ENCODE measurements at regions not wholly inside any gene's neighbourhood (a gene's known extent, or its start where the extent isn't known, plus 50 kb on each side); places are given as distances from the start of the nearest gene placed in this dataset.
A peak's percentile ranks its signal among the peaks of the same experiment; 100 is the strongest.
"Not testable (repeated sequence)": the region's sequence is repeated elsewhere in the genome, so short reads cannot be mapped to it uniquely, and the experiment has no call there.

DNA sequence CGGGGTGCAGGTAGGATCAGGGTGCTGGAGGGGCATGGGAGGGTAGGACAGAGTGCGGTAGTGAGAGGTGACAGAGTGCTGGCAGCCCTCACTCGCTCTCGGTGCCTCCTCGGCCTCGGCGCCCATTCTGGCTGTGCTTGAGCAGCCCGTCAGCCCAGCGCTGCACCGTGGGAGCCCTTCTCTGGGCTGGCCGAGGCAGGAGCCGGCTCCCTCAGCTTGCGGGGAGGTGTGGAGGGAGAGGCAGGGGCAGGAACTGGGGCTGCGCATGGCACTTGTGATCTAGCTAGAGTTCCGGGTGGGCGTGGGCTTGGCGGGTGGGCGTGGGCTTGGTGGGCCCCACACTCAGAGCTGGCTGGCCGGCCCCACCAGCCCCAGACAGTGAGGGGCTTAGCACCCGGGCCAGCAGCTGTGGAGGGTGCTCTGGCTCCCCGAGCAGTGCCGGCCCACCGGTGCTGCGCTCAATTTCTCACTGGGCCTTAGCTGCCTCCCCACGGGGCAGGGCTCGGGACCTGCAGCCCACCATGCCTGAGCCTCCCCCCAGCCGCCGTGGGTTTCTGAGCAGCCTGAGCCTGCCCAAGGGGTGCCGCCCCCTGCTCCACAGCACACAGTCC lies 112.8 kb upstream of the DUSP22 start:
- no peaks in the 10 kb centered on the region for H3K27me3 ChIP-seq (ENCODE audit: control insufficient read depth in 3 of 3, insufficient read depth in 3 of 3, low read length in 2 of 3)
- H3K36me3 ChIP-seq (ENCODE audit: control insufficient read depth in 4 of 4, insufficient read depth in 4 of 4, low read length in 4 of 4): no peaks in the 10 kb centered on the region
- TF ChIP-seq, protein P1, sequence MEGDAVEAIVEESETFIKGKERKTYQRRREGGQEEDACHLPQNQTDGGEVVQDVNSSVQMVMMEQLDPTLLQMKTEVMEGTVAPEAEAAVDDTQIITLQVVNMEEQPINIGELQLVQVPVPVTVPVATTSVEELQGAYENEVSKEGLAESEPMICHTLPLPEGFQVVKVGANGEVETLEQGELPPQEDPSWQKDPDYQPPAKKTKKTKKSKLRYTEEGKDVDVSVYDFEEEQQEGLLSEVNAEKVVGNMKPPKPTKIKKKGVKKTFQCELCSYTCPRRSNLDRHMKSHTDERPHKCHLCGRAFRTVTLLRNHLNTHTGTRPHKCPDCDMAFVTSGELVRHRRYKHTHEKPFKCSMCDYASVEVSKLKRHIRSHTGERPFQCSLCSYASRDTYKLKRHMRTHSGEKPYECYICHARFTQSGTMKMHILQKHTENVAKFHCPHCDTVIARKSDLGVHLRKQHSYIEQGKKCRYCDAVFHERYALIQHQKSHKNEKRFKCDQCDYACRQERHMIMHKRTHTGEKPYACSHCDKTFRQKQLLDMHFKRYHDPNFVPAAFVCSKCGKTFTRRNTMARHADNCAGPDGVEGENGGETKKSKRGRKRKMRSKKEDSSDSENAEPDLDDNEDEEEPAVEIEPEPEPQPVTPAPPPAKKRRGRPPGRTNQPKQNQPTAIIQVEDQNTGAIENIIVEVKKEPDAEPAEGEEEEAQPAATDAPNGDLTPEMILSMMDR (IDR thresholded peaks at IDR 0.05; ENCODE audit: control extremely low read depth, extremely low read depth): no peak
- no peak for DNase-seq
- 94 to 95% methylated on average over 28 to 29 of the region's 29 CpGs for WGBS, 2 donors
- no peak for ATAC-seq (ENCODE audit: insufficient read depth, low FRiP score)
- H3K9ac ChIP-seq (ENCODE audit: insufficient read depth in 1 of 2, low read length in 2 of 2): no peak overlapping the region
- H3K9me3 ChIP-seq (ENCODE audit: control insufficient read depth in 4 of 4, insufficient read depth in 3 of 4, low read length in 3 of 4): peaks cover 0 to 3% (median 1%) of the 10 kb centered on the region in 4 donors
- H3K27ac ChIP-seq (ENCODE audit: low read depth in 1 of 2, low read length in 1 of 2): no peak overlapping the region
- H3K4me3 ChIP-seq: no peak overlapping the region
- H3K4me1 ChIP-seq (ENCODE audit: control insufficient read depth in 5 of 5, insufficient read depth in 5 of 5, low read length in 5 of 5): peaks cover 0 to 5% (median 0%) of the 10 kb centered on the region in 5 donors

DNA sequence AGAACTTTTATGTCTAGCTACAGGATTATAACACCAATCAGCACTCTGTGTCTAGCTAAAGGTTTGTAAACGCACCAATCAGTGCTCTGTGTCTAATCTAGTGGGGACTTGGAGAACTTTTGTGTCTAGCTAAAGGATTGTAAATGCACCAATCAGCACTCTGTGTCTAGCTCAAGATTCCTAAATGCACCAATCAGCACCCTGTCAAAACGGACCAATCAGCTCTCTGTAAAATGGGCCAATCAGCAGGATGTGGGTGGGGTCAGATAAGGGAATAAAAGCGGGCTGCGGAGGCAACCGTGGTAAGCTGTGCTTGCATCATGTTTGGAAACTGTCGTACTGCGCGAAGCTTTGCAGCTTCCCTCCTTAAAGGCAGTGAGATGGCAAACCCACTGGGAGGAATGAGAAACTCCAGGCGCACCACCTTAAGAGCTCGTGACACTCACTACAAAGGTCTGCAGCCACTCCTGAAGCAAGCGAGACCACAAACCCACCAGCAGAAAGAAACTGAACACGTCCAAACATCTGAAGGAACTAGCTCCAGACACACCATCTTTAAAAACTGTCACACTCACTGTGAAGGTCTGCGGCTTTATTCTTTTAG lies 112.1 kb upstream of the DUSP22 start:
- not testable (repeated sequence) for H3K9me3 ChIP-seq (ENCODE audit: control insufficient read depth in 4 of 4, insufficient read depth in 3 of 4, low read length in 3 of 4); H3K4me1 ChIP-seq (ENCODE audit: control insufficient read depth in 5 of 5, insufficient read depth in 5 of 5, low read length in 5 of 5); DNase-seq; ATAC-seq (ENCODE audit: insufficient read depth, low FRiP score); H3K9ac ChIP-seq (ENCODE audit: insufficient read depth in 1 of 2, low read length in 2 of 2); H3K27ac ChIP-seq (ENCODE audit: low read depth in 1 of 2, low read length in 1 of 2); H3K27me3 ChIP-seq (ENCODE audit: control insufficient read depth in 3 of 3, insufficient read depth in 3 of 3, low read length in 2 of 3); H3K4me3 ChIP-seq; H3K36me3 ChIP-seq (ENCODE audit: control insufficient read depth in 4 of 4, insufficient read depth in 4 of 4, low read length in 4 of 4)
- 67 to 72% methylated on average over 13 of the region's 13 CpGs for WGBS, 2 donors

DNA sequence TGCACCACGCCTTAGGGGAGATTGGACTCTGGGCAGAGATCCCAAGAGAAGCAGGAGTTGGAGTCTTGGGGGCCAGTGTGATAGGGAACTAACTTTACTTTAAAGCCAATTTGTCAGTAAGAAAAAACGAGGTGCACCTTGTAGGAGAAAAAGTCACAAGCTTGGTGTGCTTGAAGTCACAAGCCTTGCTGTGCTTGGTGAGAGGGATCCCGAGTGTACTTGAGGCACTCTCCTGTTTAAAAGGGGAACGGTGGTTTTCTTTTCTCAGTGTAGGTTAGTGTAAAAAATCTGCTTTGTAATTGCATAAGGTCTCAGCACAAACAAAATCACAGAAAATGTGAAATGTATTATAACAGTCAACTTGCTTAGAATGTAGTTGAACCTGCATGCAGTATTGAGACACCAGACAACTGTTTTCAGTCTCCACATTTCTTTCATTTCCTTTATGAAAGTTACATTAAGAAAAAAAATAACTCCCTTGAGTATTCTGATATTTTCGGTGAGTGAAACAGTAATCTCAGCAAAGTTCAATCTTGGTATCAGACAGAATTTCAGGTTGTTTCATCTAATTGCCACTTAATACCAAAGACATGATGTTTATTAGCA lies 111.1 kb upstream of the DUSP22 start:
- no peak overlapping the region for H3K27ac ChIP-seq (ENCODE audit: low read depth in 1 of 2, low read length in 1 of 2)
- peaks cover 0 to 3% (median 1%) of the 10 kb centered on the region in 4 donors for H3K9me3 ChIP-seq (ENCODE audit: control insufficient read depth in 4 of 4, insufficient read depth in 3 of 4, low read length in 3 of 4)
- DNase-seq: peak in 1 of 3 donors; percentile 32
- TF ChIP-seq, protein P1 (IDR thresholded peaks at IDR 0.05; ENCODE audit: control extremely low read depth, extremely low read depth): no peak
- H3K27me3 ChIP-seq (ENCODE audit: control insufficient read depth in 3 of 3, insufficient read depth in 3 of 3, low read length in 2 of 3): no peaks in the 10 kb centered on the region
- peaks cover 0 to 8% (median 0%) of the 10 kb centered on the region in 5 donors for H3K4me1 ChIP-seq (ENCODE audit: control insufficient read depth in 5 of 5, insufficient read depth in 5 of 5, low read length in 5 of 5)
- no peak overlapping the region for H3K9ac ChIP-seq (ENCODE audit: insufficient read depth in 1 of 2, low read length in 2 of 2)
- ATAC-seq (ENCODE audit: insufficient read depth, low FRiP score): no peak
- WGBS, 2 donors: 41 to 60% methylated on average over 5 of the region's 5 CpGs
- no peaks in the 10 kb centered on the region for H3K36me3 ChIP-seq (ENCODE audit: control insufficient read depth in 4 of 4, insufficient read depth in 4 of 4, low read length in 4 of 4)
- H3K4me3 ChIP-seq: no peak overlapping the region

DNA sequence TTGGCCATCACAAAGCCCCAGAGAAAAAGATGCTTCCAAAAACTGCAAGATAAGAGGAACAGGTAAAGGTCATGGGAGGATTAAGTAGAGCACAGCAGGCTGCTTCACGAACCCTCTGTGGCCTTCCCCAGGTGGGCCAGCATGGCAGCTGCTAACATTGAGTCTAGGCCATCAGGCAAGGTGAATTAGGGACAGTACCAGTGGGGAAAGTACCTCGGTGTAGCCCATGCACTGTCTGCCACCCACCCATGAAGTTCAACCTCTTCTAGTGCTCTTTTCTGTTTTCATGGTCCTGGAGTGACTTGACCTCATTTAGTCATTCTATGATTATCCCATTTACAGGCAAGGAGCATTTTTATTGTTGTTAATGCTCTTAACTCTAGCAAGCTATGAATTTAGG lies 108.6 kb upstream of the DUSP22 start:
- DNase-seq: no peak
- H3K27ac ChIP-seq (ENCODE audit: low read depth in 1 of 2, low read length in 1 of 2): no peak overlapping the region
- H3K4me1 ChIP-seq (ENCODE audit: control insufficient read depth in 5 of 5, insufficient read depth in 5 of 5, low read length in 5 of 5): peaks cover 0 to 22% (median 16%) of the 10 kb centered on the region in 5 donors
- no peaks in the 10 kb centered on the region for H3K27me3 ChIP-seq (ENCODE audit: control insufficient read depth in 3 of 3, insufficient read depth in 3 of 3, low read length in 2 of 3)
- peaks cover 0 to 3% (median 1%) of the 10 kb centered on the region in 4 donors for H3K9me3 ChIP-seq (ENCODE audit: control insufficient read depth in 4 of 4, insufficient read depth in 3 of 4, low read length in 3 of 4)
- TF ChIP-seq, protein P1 (IDR thresholded peaks at IDR 0.05; ENCODE audit: control extremely low read depth, extremely low read depth): no peak
- ATAC-seq (ENCODE audit: insufficient read depth, low FRiP score): no peak
- no peak overlapping the region for H3K9ac ChIP-seq (ENCODE audit: insufficient read depth in 1 of 2, low read length in 2 of 2)
- WGBS, 2 donors: 88 to 94% methylated on average over 2 of the region's 2 CpGs
- H3K4me3 ChIP-seq: no peak overlapping the region
- H3K36me3 ChIP-seq (ENCODE audit: control insufficient read depth in 4 of 4, insufficient read depth in 4 of 4, low read length in 4 of 4): no peaks in the 10 kb centered on the region

Data from lung (tissue), 11 donors.